Mesenchymal stem cell (in vitro differentiated cells and primary cell): ENCODE measurements at regions not wholly inside any gene's neighbourhood (a gene's known extent, or its start where the extent isn't known, plus 50 kb on each side); places are given as distances from the start of the nearest gene placed in this dataset.

Experiments
- DNase-seq: peaks from one replicate; pipeline ENCODE4 v3.0.0-alpha.2; 2013
- H2AFZ ChIP-seq: one replicate; pipeline ENCODE4 v1.6.1; 2013; ENCODE audit warnings: low read depth, mild to moderate bottlenecking, control low read depth, inconsistent platforms, low read length, moderate library complexity
- H2AK5ac ChIP-seq: 2 replicates; pipeline ENCODE4 v1.6.1; 2013; ENCODE audit warnings: low read length, moderate library complexity, mild to moderate bottlenecking, inconsistent platforms; ENCODE audit not compliant: severe bottlenecking
- H2BK120ac ChIP-seq: one replicate; pipeline ENCODE4 v1.6.1; 2013; ENCODE audit warnings: low read depth, mild to moderate bottlenecking, inconsistent platforms, low read length, moderate library complexity
- H2BK12ac ChIP-seq, 2 experiments: one replicate each; pipeline ENCODE4 v1.6.1; 2013; ENCODE audit warnings: inconsistent platforms in 2 of 2, low read length in 2 of 2, mild to moderate bottlenecking in 2 of 2, moderate library complexity in 2 of 2, control low read depth in 1 of 2
- H2BK15ac ChIP-seq: one replicate; pipeline ENCODE4 v1.6.1; 2013; ENCODE audit warnings: mild to moderate bottlenecking, low read depth, inconsistent platforms; ENCODE audit not compliant: poor library complexity, severe bottlenecking
- H2BK5ac ChIP-seq: 2 replicates; pipeline ENCODE4 v1.6.1; 2013; ENCODE audit warnings: low read depth, mild to moderate bottlenecking, low read length, control low read depth, inconsistent platforms; ENCODE audit not compliant: poor library complexity, severe bottlenecking
- H3K14ac ChIP-seq, 2 experiments: one replicate each; pipeline ENCODE4 v1.6.1; 2013; ENCODE audit warnings: inconsistent platforms in 2 of 2, low read length in 2 of 2, control low read depth in 1 of 2, mild to moderate bottlenecking in 1 of 2, moderate library complexity in 1 of 2
- H3K18ac ChIP-seq, 2 experiments: one replicate each; pipeline ENCODE4 v1.6.1; 2013; ENCODE audit warnings: inconsistent platforms in 2 of 2, low read length in 2 of 2, control low read depth in 1 of 2, low read depth in 1 of 2, mild to moderate bottlenecking in 1 of 2
- H3K23ac ChIP-seq, 2 experiments: one replicate each; pipeline ENCODE4 v1.6.1; 2013; ENCODE audit warnings: inconsistent platforms in 2 of 2, low read length in 2 of 2, mild to moderate bottlenecking in 2 of 2, moderate library complexity in 2 of 2, control low read depth in 1 of 2
- H3K27ac ChIP-seq: 2 replicates; pipeline ENCODE4 v1.5.1; 2013; ENCODE audit warnings: mild to moderate bottlenecking, moderate library complexity, low read length, control low read depth, inconsistent platforms; ENCODE audit not compliant: poor library complexity, severe bottlenecking
- H3K27me3 ChIP-seq, 2 experiments: 2 replicates each; pipeline versions ENCODE4 v1.6.1 to v1.7.0; 2013; ENCODE audit warnings: low read length in 2 of 2, mild to moderate bottlenecking in 2 of 2, moderate library complexity in 2 of 2, control low read depth in 1 of 2, inconsistent platforms in 1 of 2; ENCODE audit not compliant: control insufficient read depth in 1 of 2, insufficient read depth in 1 of 2
- H3K36me3 ChIP-seq, 2 experiments: 2 replicates each; pipeline versions ENCODE4 v1.6.1 to v1.7.0; 2013; ENCODE audit warnings: low read length in 2 of 2, control low read depth in 1 of 2, inconsistent platforms in 1 of 2, low read depth in 1 of 2, mild to moderate bottlenecking in 1 of 2; ENCODE audit not compliant: insufficient read depth in 2 of 2, control insufficient read depth in 1 of 2
- H3K4ac ChIP-seq, 2 experiments: one replicate each; pipeline ENCODE4 v1.6.1; 2013; ENCODE audit warnings: inconsistent platforms in 2 of 2, low read length in 2 of 2, mild to moderate bottlenecking in 2 of 2, moderate library complexity in 2 of 2, control low read depth in 1 of 2, low read depth in 1 of 2
- H3K4me1 ChIP-seq: 2 replicates; pipeline ENCODE4 v1.6.1; 2013; ENCODE audit warnings: low read depth, low read length, control low read depth; ENCODE audit not compliant: control insufficient read depth, insufficient read depth
- H3K4me2 ChIP-seq: 2 replicates; pipeline ENCODE4 v1.6.1; 2013; ENCODE audit warnings: low read length, mild to moderate bottlenecking, inconsistent platforms; ENCODE audit not compliant: poor library complexity, severe bottlenecking
- H3K4me3 ChIP-seq, 2 experiments: 2 replicates each; pipeline versions ENCODE4 v1.5.1 to v1.7.0; 2013; ENCODE audit warnings: low read length in 2 of 2, mild to moderate bottlenecking in 2 of 2, control low read depth in 1 of 2, low read depth in 1 of 2; ENCODE audit not compliant: insufficient read depth in 1 of 2
- H3K79me1 ChIP-seq: replicated peaks from 2 replicates; pipeline ENCODE4 v1.6.1; 2013; ENCODE audit warnings: mild to moderate bottlenecking, control low read depth, low read length, inconsistent platforms; ENCODE audit not compliant: poor library complexity, severe bottlenecking
- H3K9ac ChIP-seq: 2 replicates; pipeline ENCODE4 v1.7.0; 2013; ENCODE audit warnings: mild to moderate bottlenecking, low read length, moderate library complexity
- H3K9me3 ChIP-seq: 2 replicates; pipeline ENCODE4 v1.7.0; 2013; ENCODE audit warnings: mild to moderate bottlenecking, low read length; ENCODE audit not compliant: control insufficient read depth
- H4K8ac ChIP-seq: one replicate; pipeline ENCODE4 v1.6.1; 2013; ENCODE audit warnings: inconsistent platforms, mild to moderate bottlenecking, low read length, moderate library complexity
- H4K91ac ChIP-seq: one replicate; pipeline ENCODE4 v1.6.1; 2013; ENCODE audit warnings: mild to moderate bottlenecking, low read length, inconsistent platforms
- WGBS: methylation state at CpG from one replicate; pipeline ENCODE4 v1.1.7; 2013; ENCODE audit warnings: mixed read lengths; 5-methylcytosine and 5-hydroxymethylcytosine counted together

GRCh38 chr11:115891581-115891980 is 387.4 kb upstream of the CADM1 start:
- Histone ChIP-seq H3K36me3 (no peaks in the 10 kb centered on the region), H3K27ac (no peak overlapping the region), H4K91ac (no peak overlapping the region), H3K18ac (no peak overlapping the region), H3K9me3 (no peaks in the 10 kb centered on the region), H3K9ac (no peak overlapping the region), H3K4me3 (no peak overlapping the region), H4K8ac (no peak overlapping the region), H3K79me1 (no peaks in the 10 kb centered on the region), H3K27me3 (no peaks in the 10 kb centered on the region), H2BK5ac (no peak overlapping the region), H3K4me2 (no peak overlapping the region), H2AFZ (no peak overlapping the region), H2BK120ac (no peak overlapping the region), H3K14ac (no peak overlapping the region), H2BK12ac (no peak overlapping the region), H3K23ac (no peak overlapping the region), H3K4me1 (peaks cover 8% of the 10 kb centered on the region), H2BK15ac (no peak overlapping the region), H3K4ac (no peak overlapping the region), H2AK5ac (no peak overlapping the region)
- WGBS: 55% methylated on average over 1 of the region's 1 CpG
- no peak for DNase-seq

GRCh38 chr11:115890500-115890899 is 386.3 kb upstream of the CADM1 start:
- no peak overlapping the region for H3K18ac ChIP-seq
- H3K27me3 ChIP-seq: no peaks in the 10 kb centered on the region
- no peak overlapping the region for H2AFZ ChIP-seq
- H3K4me2 ChIP-seq: no peak overlapping the region
- DNase-seq: no peak
- no peak overlapping the region for H2BK12ac ChIP-seq
- no peaks in the 10 kb centered on the region for H3K79me1 ChIP-seq
- H3K14ac ChIP-seq: no peak overlapping the region
- WGBS: 90% methylated on average over 5 of the region's 5 CpGs
- H2BK5ac ChIP-seq: no peak overlapping the region
- H3K9ac ChIP-seq: no peak overlapping the region
- no peak overlapping the region for H3K4me3 ChIP-seq
- no peak overlapping the region for H3K4ac ChIP-seq
- no peak overlapping the region for H2AK5ac ChIP-seq
- H3K9me3 ChIP-seq: no peaks in the 10 kb centered on the region
- H3K4me1 ChIP-seq: peaks cover 8% of the 10 kb centered on the region
- H2BK120ac ChIP-seq: no peak overlapping the region
- H4K8ac ChIP-seq: no peak overlapping the region
- H4K91ac ChIP-seq: no peak overlapping the region
- H3K27ac ChIP-seq: no peak overlapping the region
- H3K23ac ChIP-seq: no peak overlapping the region
- H3K36me3 ChIP-seq: no peaks in the 10 kb centered on the region
- H2BK15ac ChIP-seq: no peak overlapping the region

GRCh38 chr11:115889712-115890111 is 385.5 kb upstream of the CADM1 start:
- Histone ChIP-seq H3K36me3 (no peaks in the 10 kb centered on the region), H3K4me2 (no peak overlapping the region), H3K18ac (no peak overlapping the region), H3K9ac (no peak overlapping the region), H3K27me3 (no peaks in the 10 kb centered on the region), H3K4me1 (peaks cover 8% of the 10 kb centered on the region), H2AK5ac (no peak overlapping the region), H4K91ac (no peak overlapping the region), H2AFZ (no peak overlapping the region), H2BK5ac (no peak overlapping the region), H3K4ac (no peak overlapping the region), H3K4me3 (no peak overlapping the region), H2BK15ac (no peak overlapping the region), H3K27ac (no peak overlapping the region), H3K79me1 (no peaks in the 10 kb centered on the region), H3K9me3 (no peaks in the 10 kb centered on the region), H2BK12ac (no peak overlapping the region), H4K8ac (no peak overlapping the region), H3K23ac (no peak overlapping the region), H2BK120ac (no peak overlapping the region), H3K14ac (no peak overlapping the region)
- 81% methylated on average over 4 of the region's 6 CpGs for WGBS
- no peak for DNase-seq

GRCh38 chr11:115887727-115888126 is 383.5 kb upstream of the CADM1 start:
- H3K14ac ChIP-seq: no peak overlapping the region
- no peaks in the 10 kb centered on the region for H3K36me3 ChIP-seq
- no peak overlapping the region for H4K91ac ChIP-seq
- H3K23ac ChIP-seq: no peak overlapping the region
- H3K4me2 ChIP-seq: no peak overlapping the region
- peaks cover 4% of the 10 kb centered on the region for H3K4me1 ChIP-seq
- H2AK5ac ChIP-seq: no peak overlapping the region
- H4K8ac ChIP-seq: no peak overlapping the region
- DNase-seq: no peak
- no peak overlapping the region for H3K4ac ChIP-seq
- H3K4me3 ChIP-seq: no peak overlapping the region
- no peaks in the 10 kb centered on the region for H3K27me3 ChIP-seq
- H3K18ac ChIP-seq: no peak overlapping the region
- H2AFZ ChIP-seq: no peak overlapping the region
- no peaks in the 10 kb centered on the region for H3K79me1 ChIP-seq
- peaks cover 3% of the 10 kb centered on the region for H3K9me3 ChIP-seq
- H2BK5ac ChIP-seq: no peak overlapping the region
- WGBS: 79% methylated on average over 8 of the region's 8 CpGs
- H3K27ac ChIP-seq: no peak overlapping the region
- H2BK12ac ChIP-seq: no peak overlapping the region
- H2BK120ac ChIP-seq: no peak overlapping the region
- no peak overlapping the region for H3K9ac ChIP-seq
- H2BK15ac ChIP-seq: no peak overlapping the region
